ENCODE measurements at regions not wholly inside any gene's neighbourhood (a gene's known extent, or its start where the extent isn't known, plus 50 kb on each side); places are given as distances from the start of the nearest gene placed in this dataset.

- TF ChIP-seq RAD21 (IDR thresholded peaks at IDR 0.05; ENCODE audit: low read depth): no peak
- no peak for TF ChIP-seq NFIC (IDR thresholded peaks at IDR 0.05)
- TF ChIP-seq TEAD4 (IDR thresholded peaks at IDR 0.05): no peak
- no peak for TF ChIP-seq EGR1 (IDR thresholded peaks at IDR 0.05)
- no peak for TF ChIP-seq TAF1 (IDR thresholded peaks at IDR 0.05; ENCODE audit: low read depth)
- no peak for TF ChIP-seq FOXM1 (IDR thresholded peaks at IDR 0.05; ENCODE audit: borderline replicate concordance, low read depth)
- TF ChIP-seq YY1 (IDR thresholded peaks at IDR 0.05; ENCODE audit: low read depth): no peak
- TF ChIP-seq, protein P1, sequence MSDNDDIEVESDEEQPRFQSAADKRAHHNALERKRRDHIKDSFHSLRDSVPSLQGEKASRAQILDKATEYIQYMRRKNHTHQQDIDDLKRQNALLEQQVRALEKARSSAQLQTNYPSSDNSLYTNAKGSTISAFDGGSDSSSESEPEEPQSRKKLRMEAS (IDR thresholded peaks at IDR 0.05): no peak
- TF ChIP-seq TCF12 (IDR thresholded peaks at IDR 0.05; ENCODE audit: low read depth): no peak
- TF ChIP-seq EP300 (IDR thresholded peaks at IDR 0.05; ENCODE audit: borderline replicate concordance): no peak
- no peak for TF ChIP-seq CEBPB (IDR thresholded peaks at IDR 0.05)
- TF ChIP-seq USF1 (IDR thresholded peaks at IDR 0.05): no peak
Measured at GRCh38 chr2:207316906-207317305, 151.2 kb upstream of the KLF7 start.

DNA sequence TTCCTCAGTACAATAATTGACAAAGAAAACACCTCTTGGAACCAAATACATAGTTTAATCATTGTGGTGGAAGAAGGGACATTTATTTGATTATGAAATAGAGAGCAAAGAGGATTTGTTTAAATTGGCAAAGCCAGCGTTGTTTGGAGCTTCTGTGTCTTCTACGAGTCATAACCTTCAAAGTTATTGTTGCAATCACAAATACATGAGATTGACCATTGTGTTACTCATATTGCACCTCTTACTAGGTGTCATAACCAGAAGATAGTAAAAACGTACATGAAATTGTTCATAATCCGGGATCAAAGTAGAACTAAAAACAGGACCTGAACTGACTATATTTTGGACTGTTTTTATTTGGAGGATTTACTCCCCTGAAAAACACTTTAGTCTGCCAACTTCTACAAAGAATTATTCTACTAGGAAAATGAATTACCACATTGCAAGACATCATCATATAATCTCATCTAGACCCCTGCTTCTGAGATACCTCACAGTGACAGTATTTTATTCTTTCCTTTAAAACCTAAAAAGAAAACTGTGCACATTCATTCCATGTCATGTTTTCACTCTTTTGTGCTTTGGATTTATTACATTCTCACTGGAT, 151.7 kb upstream of the KLF7 start:
- TF ChIP-seq EGR1 (IDR thresholded peaks at IDR 0.05): no peak
- TF ChIP-seq FOXM1 (IDR thresholded peaks at IDR 0.05; ENCODE audit: borderline replicate concordance, low read depth): no peak
- TF ChIP-seq TAF1 (IDR thresholded peaks at IDR 0.05; ENCODE audit: low read depth): no peak
- no peak for TF ChIP-seq USF1 (IDR thresholded peaks at IDR 0.05)
- no peak for TF ChIP-seq EP300 (IDR thresholded peaks at IDR 0.05; ENCODE audit: borderline replicate concordance)
- no peak for TF ChIP-seq TEAD4 (IDR thresholded peaks at IDR 0.05)

- TF ChIP-seq TEAD4 (IDR thresholded peaks at IDR 0.05): no peak
- no peak for TF ChIP-seq NFIC (IDR thresholded peaks at IDR 0.05)
- TF ChIP-seq FOXM1 (IDR thresholded peaks at IDR 0.05; ENCODE audit: borderline replicate concordance, low read depth): no peak
- TF ChIP-seq TAF1 (IDR thresholded peaks at IDR 0.05; ENCODE audit: low read depth): no peak
- no peak for TF ChIP-seq RAD21 (IDR thresholded peaks at IDR 0.05; ENCODE audit: low read depth)
- no peak for TF ChIP-seq EP300 (IDR thresholded peaks at IDR 0.05; ENCODE audit: borderline replicate concordance)
- no peak for TF ChIP-seq USF1 (IDR thresholded peaks at IDR 0.05)
- TF ChIP-seq, protein P1 (IDR thresholded peaks at IDR 0.05): no peak
- no peak for TF ChIP-seq TCF12 (IDR thresholded peaks at IDR 0.05; ENCODE audit: low read depth)
- no peak for TF ChIP-seq CEBPB (IDR thresholded peaks at IDR 0.05)
- TF ChIP-seq CREB1 (IDR thresholded peaks at IDR 0.05; ENCODE audit: low read depth): no peak
- no peak for TF ChIP-seq YY1 (IDR thresholded peaks at IDR 0.05; ENCODE audit: low read depth)
- TF ChIP-seq, protein P2, sequence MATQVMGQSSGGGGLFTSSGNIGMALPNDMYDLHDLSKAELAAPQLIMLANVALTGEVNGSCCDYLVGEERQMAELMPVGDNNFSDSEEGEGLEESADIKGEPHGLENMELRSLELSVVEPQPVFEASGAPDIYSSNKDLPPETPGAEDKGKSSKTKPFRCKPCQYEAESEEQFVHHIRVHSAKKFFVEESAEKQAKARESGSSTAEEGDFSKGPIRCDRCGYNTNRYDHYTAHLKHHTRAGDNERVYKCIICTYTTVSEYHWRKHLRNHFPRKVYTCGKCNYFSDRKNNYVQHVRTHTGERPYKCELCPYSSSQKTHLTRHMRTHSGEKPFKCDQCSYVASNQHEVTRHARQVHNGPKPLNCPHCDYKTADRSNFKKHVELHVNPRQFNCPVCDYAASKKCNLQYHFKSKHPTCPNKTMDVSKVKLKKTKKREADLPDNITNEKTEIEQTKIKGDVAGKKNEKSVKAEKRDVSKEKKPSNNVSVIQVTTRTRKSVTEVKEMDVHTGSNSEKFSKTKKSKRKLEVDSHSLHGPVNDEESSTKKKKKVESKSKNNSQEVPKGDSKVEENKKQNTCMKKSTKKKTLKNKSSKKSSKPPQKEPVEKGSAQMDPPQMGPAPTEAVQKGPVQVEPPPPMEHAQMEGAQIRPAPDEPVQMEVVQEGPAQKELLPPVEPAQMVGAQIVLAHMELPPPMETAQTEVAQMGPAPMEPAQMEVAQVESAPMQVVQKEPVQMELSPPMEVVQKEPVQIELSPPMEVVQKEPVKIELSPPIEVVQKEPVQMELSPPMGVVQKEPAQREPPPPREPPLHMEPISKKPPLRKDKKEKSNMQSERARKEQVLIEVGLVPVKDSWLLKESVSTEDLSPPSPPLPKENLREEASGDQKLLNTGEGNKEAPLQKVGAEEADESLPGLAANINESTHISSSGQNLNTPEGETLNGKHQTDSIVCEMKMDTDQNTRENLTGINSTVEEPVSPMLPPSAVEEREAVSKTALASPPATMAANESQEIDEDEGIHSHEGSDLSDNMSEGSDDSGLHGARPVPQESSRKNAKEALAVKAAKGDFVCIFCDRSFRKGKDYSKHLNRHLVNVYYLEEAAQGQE (IDR thresholded peaks at IDR 0.05; ENCODE audit: low read depth): no peak
- no peak for TF ChIP-seq ZBTB7A (IDR thresholded peaks at IDR 0.05; ENCODE audit: low read depth)
- TF ChIP-seq EGR1 (IDR thresholded peaks at IDR 0.05): no peak
Measured at GRCh38 chr2:207318181-207318628, 152.5 kb upstream of the KLF7 start.

- TF ChIP-seq CREB1 (IDR thresholded peaks at IDR 0.05; ENCODE audit: low read depth) (no peak), EGR1 (IDR thresholded peaks at IDR 0.05) (no peak), EP300 (IDR thresholded peaks at IDR 0.05; ENCODE audit: borderline replicate concordance) (no peak), TEAD4 (IDR thresholded peaks at IDR 0.05) (no peak), USF1 (IDR thresholded peaks at IDR 0.05) (no peak), ZBTB7A (IDR thresholded peaks at IDR 0.05; ENCODE audit: low read depth) (no peak), NFIC (IDR thresholded peaks at IDR 0.05) (no peak), FOXM1 (IDR thresholded peaks at IDR 0.05; ENCODE audit: borderline replicate concordance, low read depth) (no peak), TCF12 (IDR thresholded peaks at IDR 0.05; ENCODE audit: low read depth) (no peak), YY1 (IDR thresholded peaks at IDR 0.05; ENCODE audit: low read depth) (no peak), CEBPB (IDR thresholded peaks at IDR 0.05) (no peak), RAD21 (IDR thresholded peaks at IDR 0.05; ENCODE audit: low read depth) (no peak), TAF1 (IDR thresholded peaks at IDR 0.05; ENCODE audit: low read depth) (no peak)
- TF ChIP-seq, protein P2 (IDR thresholded peaks at IDR 0.05; ENCODE audit: low read depth): no peak
- TF ChIP-seq, protein P1 (IDR thresholded peaks at IDR 0.05): no peak
Measured at GRCh38 chr2:207319316-207319715, 153.6 kb upstream of the KLF7 start.

All from Ishikawa (cell line).